HEK293 (cell line): ENCODE measurements at regions not wholly inside any gene's neighbourhood (a gene's known extent, or its start where the extent isn't known, plus 50 kb on each side); places are given as distances from the start of the nearest gene placed in this dataset.
"Not testable (repeated sequence)": the region's sequence is repeated elsewhere in the genome, so short reads cannot be mapped to it uniquely, and the experiment has no call there.

Experiments
- CTCF ChIA-PET: fragments of 350-600 bp; formaldehyde crosslinking; extraction: SDS; loops from one replicate; lab custom pipeline; 2021; ENCODE audit warnings: antibody characterized with exemption; lab: Yijun Ruan, JAX
- POLR2A ChIA-PET: fragments of 300-600 bp; formaldehyde crosslinking; extraction: SDS; loops from one replicate; lab custom pipeline; 2020; ENCODE audit warnings: antibody characterized with exemption, inconsistent platforms; lab: Yijun Ruan, JAX
- H3K27ac ChIP-seq: fragments of 200-500 bp; sonication (Bioruptor generic); 2 replicates; pipeline ENCODE4 v1.5.1; 2014; ENCODE audit warnings: low read depth, low read length, control low read depth, inconsistent platforms; ENCODE audit errors: extremely low read depth
- H3K36me3 ChIP-seq, 2 experiments: fragments of 200-500 bp in 1 of 2; sonication (Bioruptor generic) in 1 of 2; 1 replicate in 1 of 2; 2 replicates in 1 of 2; pipeline ENCODE4 v1.5.1; 2014 to 2017; ENCODE audit warnings: inconsistent platforms in 2 of 2, low read length in 2 of 2; ENCODE audit not compliant: control insufficient read depth in 2 of 2, insufficient read depth in 1 of 2
- H3K4me1 ChIP-seq: fragments of 200-500 bp; sonication (Bioruptor generic); 2 replicates; pipeline ENCODE4 v1.5.1; 2014; ENCODE audit warnings: mild to moderate bottlenecking, low read length, inconsistent platforms; ENCODE audit not compliant: control insufficient read depth, insufficient read depth
- H3K4me3 ChIP-seq: 2 replicates; pipeline ENCODE4 v1.5.1; 2011; ENCODE audit warnings: low read depth, mild to moderate bottlenecking, control low read depth, low read length, moderate library complexity
- H3K9me3 ChIP-seq: fragments of 200-500 bp; sonication (Bioruptor generic); 2 replicates; pipeline ENCODE4 v1.5.1; 2014; ENCODE audit warnings: low read depth, low read length, inconsistent platforms; ENCODE audit not compliant: control insufficient read depth, insufficient read depth
- GLI4 ChIP-seq: fragments of 450-650 bp; formaldehyde crosslinking; IDR thresholded peaks from 2 replicates; pipeline ENCODE4 v1.5.1; 2016; ENCODE audit warnings: missing biosample characterization, missing genetic modification characterization
- HOXD13 ChIP-seq: sonication (generic); formaldehyde crosslinking; IDR thresholded peaks from 2 replicates; pipeline ENCODE4 v1.8.0; 2022; ENCODE audit warnings: missing genetic modification reagents, borderline replicate concordance
- WT1 ChIP-seq: fragments of 450-650 bp; formaldehyde crosslinking; IDR thresholded peaks from 2 replicates; pipeline ENCODE4 v1.5.1; 2016; ENCODE audit warnings: missing biosample characterization, missing genetic modification characterization
- ZBTB48 ChIP-seq: fragments of 450-650 bp; formaldehyde crosslinking; IDR thresholded peaks from 2 replicates; pipeline ENCODE4 v1.5.1; 2016; ENCODE audit warnings: missing biosample characterization, missing genetic modification characterization
- ZBTB8A ChIP-seq: fragments of 450-650 bp; formaldehyde crosslinking; IDR thresholded peaks from 2 replicates; pipeline ENCODE4 v1.5.1; 2016; ENCODE audit warnings: missing biosample characterization, missing genetic modification characterization
- ZEB2 ChIP-seq: fragments of 450-650 bp; formaldehyde crosslinking; IDR thresholded peaks from 2 replicates; pipeline ENCODE4 v1.5.1; 2016; ENCODE audit warnings: missing biosample characterization, missing genetic modification characterization
- ZNF121 ChIP-seq: fragments of 450-650 bp; formaldehyde crosslinking; IDR thresholded peaks from 2 replicates; pipeline ENCODE4 v1.5.1; 2016; ENCODE audit warnings: missing biosample characterization, missing genetic modification characterization
- ZNF169 ChIP-seq: fragments of 450-650 bp; formaldehyde crosslinking; IDR thresholded peaks from 2 replicates; pipeline ENCODE4 v1.5.1; 2016; ENCODE audit warnings: missing biosample characterization, missing genetic modification characterization
- ZNF391 ChIP-seq: fragments of 450-650 bp; formaldehyde crosslinking; IDR thresholded peaks from 2 replicates; pipeline ENCODE4 v1.5.1; 2016; ENCODE audit warnings: low read depth, missing biosample characterization, missing genetic modification characterization, borderline replicate concordance
- ZNF416 ChIP-seq: fragments of 450-650 bp; formaldehyde crosslinking; IDR thresholded peaks from 2 replicates; pipeline ENCODE4 v1.5.1; 2016; ENCODE audit warnings: missing biosample characterization, missing genetic modification characterization
- ZNF426 ChIP-seq: fragments of 450-650 bp; formaldehyde crosslinking; IDR thresholded peaks from 2 replicates; pipeline ENCODE4 v1.5.1; 2017; ENCODE audit warnings: missing biosample characterization, missing genetic modification characterization, mild to moderate bottlenecking, inconsistent platforms, moderate library complexity
- ZNF555 ChIP-seq: fragments of 450-650 bp; formaldehyde crosslinking; conservative IDR thresholded peaks from 2 replicates; pipeline ENCODE4 v1.5.1; 2017; ENCODE audit warnings: missing biosample characterization, mild to moderate bottlenecking, missing genetic modification characterization, inconsistent platforms
- ZNF626 ChIP-seq: fragments of 450-650 bp; sonication (Bioruptor Pico); formaldehyde crosslinking; IDR thresholded peaks from 2 replicates; pipeline ENCODE4 v1.5.1; 2018; ENCODE audit warnings: missing biosample characterization, missing genetic modification characterization, inconsistent platforms
- ZNF830 ChIP-seq: fragments of 450-650 bp; IDR thresholded peaks from 2 replicates; pipeline ENCODE4 v1.5.0; 2018; ENCODE audit warnings: missing biosample characterization, missing genetic modification characterization, low read depth, mild to moderate bottlenecking, moderate library complexity
- ZSCAN30 ChIP-seq: fragments of 450-650 bp; IDR thresholded peaks from 2 replicates; pipeline ENCODE4 v1.5.1; 2018; ENCODE audit warnings: missing biosample characterization, mild to moderate bottlenecking, missing genetic modification characterization, moderate library complexity
- ZXDB ChIP-seq: fragments of 450-650 bp; formaldehyde crosslinking; IDR thresholded peaks from 2 replicates; pipeline ENCODE4 v1.5.1; 2016; ENCODE audit warnings: missing biosample characterization, missing genetic modification characterization
- TF ChIP-seq, protein P1 (sequence below): fragments of 450-650 bp; formaldehyde crosslinking; IDR thresholded peaks from 2 replicates; pipeline ENCODE4 v1.5.1; 2016; ENCODE audit warnings: missing biosample characterization, missing genetic modification characterization, low read depth
- TF ChIP-seq, protein P2 (sequence below): IDR thresholded peaks from 2 replicates; pipeline ENCODE4 v1.6.1; 2011; ENCODE audit warnings: mild to moderate bottlenecking, low read depth, low read length, borderline replicate concordance
- TF ChIP-seq, protein P3 (sequence below): fragments of 450-650 bp; formaldehyde crosslinking; IDR thresholded peaks from 2 replicates; pipeline ENCODE4 v1.5.1; 2017; ENCODE audit warnings: missing biosample characterization, missing genetic modification characterization
- TF ChIP-seq, protein P4 (sequence below): fragments of 450-650 bp; formaldehyde crosslinking; optimal IDR thresholded peaks from 2 replicates; pipeline ENCODE3; 2016; ENCODE audit warnings: missing biosample characterization, mild to moderate bottlenecking, missing genetic modification characterization

DNA sequence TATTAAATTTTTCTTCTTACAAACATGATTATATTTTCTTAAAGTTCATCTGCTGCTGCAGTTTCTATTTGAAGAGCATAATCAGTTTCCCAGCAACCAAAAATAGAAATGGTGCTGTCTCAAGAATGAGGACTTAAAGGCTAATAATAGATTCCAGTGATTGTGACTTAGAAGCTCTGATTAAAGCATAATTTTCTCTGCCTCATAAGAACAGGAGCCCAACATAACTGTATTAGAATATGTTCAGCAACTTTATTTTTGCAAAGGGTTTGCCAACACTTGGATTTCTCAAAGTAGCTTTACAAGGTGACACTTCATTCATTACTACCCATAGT, 227.9 kb downstream of the SPATA31A1 start:
- H3K36me3 ChIP-seq, CTCF ChIA-PET, POLR2A ChIA-PET, H3K9me3 ChIP-seq, H3K27ac ChIP-seq, H3K4me1 ChIP-seq, H3K4me3 ChIP-seq: not testable (repeated sequence)

DNA sequence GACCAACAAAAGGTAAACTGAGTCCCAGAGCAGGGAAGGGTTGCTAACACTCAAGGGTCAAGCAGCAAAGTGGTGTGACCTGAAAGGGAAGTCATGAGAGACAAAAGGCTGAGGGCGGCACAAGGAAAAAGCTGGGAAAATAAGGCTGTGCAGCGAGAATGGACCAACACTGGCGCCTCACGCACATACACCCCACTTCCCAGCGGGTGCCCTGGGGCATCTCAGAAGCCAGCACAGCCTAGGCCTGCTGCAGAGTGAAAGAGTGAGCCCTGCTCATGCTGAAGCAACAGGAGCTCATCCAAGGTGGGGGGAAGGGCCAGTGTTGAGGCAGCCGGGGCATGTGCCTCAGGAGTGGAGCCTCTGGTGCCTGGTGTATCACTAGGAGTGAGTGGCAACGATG, 229.8 kb downstream of the SPATA31A1 start:
- H3K36me3 ChIP-seq, POLR2A ChIA-PET, H3K4me1 ChIP-seq, H3K27ac ChIP-seq, CTCF ChIA-PET, H3K4me3 ChIP-seq, H3K9me3 ChIP-seq: not testable (repeated sequence)

DNA sequence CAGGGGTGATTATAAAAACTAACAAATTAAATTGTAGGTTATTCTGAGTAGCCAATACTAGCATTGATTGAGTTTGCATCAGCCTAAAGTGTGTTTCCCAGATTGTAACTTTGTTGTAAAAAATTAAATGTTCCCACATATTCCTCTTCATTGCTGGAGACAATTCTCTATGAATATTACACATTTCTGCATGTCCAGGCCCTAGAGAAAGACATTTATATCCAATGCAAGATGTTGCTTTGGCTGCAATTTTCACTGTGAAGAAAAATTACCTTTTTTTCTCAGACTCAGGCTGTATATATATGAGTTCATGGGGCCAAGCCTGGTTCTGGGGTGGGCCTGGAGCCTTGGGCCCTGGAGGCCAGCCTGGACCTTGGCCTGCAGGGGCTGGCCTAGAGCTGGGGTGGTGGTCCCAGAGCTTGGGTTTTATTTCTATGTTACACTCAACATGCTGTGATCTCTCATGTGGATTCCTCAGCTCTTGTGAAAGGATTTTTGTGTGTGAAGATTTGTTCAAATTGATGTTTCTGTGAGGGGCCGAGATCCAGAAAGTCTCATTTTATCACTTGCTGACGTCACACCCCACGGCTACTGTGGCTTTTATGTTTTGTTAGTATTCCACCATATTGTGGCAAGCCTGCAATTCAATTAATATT, 232.5 kb downstream of the SPATA31A1 start:
- ChIA-PET POLR2A (no interaction called here), CTCF (no interaction called here)
- Histone ChIP-seq H3K27ac (no peak overlapping the region), H3K4me3 (no peak overlapping the region), H3K36me3 (no peaks in the 10 kb centered on the region), H3K9me3 (no peaks in the 10 kb centered on the region), H3K4me1 (no peaks in the 10 kb centered on the region)
- TF ChIP-seq ZNF555 (tag by site-specific recombination), result no peak
- TF ChIP-seq ZNF121 (tag by site-specific recombination), result no peak
- TF ChIP-seq, protein P1, sequence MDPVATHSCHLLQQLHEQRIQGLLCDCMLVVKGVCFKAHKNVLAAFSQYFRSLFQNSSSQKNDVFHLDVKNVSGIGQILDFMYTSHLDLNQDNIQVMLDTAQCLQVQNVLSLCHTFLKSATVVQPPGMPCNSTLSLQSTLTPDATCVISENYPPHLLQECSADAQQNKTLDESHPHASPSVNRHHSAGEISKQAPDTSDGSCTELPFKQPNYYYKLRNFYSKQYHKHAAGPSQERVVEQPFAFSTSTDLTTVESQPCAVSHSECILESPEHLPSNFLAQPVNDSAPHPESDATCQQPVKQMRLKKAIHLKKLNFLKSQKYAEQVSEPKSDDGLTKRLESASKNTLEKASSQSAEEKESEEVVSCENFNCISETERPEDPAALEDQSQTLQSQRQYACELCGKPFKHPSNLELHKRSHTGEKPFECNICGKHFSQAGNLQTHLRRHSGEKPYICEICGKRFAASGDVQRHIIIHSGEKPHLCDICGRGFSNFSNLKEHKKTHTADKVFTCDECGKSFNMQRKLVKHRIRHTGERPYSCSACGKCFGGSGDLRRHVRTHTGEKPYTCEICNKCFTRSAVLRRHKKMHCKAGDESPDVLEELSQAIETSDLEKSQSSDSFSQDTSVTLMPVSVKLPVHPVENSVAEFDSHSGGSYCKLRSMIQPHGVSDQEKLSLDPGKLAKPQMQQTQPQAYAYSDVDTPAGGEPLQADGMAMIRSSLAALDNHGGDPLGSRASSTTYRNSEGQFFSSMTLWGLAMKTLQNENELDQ (tag by site-specific recombination), result no peak
- no peak for TF ChIP-seq ZNF426 (tag by site-specific recombination)
- no peak for TF ChIP-seq ZNF416 (tag by site-specific recombination)
- no peak for TF ChIP-seq ZNF830 (tag by site-specific recombination)
- TF ChIP-seq, protein P2, sequence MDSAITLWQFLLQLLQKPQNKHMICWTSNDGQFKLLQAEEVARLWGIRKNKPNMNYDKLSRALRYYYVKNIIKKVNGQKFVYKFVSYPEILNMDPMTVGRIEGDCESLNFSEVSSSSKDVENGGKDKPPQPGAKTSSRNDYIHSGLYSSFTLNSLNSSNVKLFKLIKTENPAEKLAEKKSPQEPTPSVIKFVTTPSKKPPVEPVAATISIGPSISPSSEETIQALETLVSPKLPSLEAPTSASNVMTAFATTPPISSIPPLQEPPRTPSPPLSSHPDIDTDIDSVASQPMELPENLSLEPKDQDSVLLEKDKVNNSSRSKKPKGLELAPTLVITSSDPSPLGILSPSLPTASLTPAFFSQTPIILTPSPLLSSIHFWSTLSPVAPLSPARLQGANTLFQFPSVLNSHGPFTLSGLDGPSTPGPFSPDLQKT, result no peak
- no peak for TF ChIP-seq ZXDB (tag by site-specific recombination)
- no peak for TF ChIP-seq ZSCAN30 (tag by site-specific recombination)
- no peak for TF ChIP-seq ZNF169
- no peak for TF ChIP-seq GLI4 (tag by site-specific recombination)
- TF ChIP-seq ZNF391 (tag by site-specific recombination), result no peak
- TF ChIP-seq ZBTB48 (tag by site-specific recombination), result no peak
- no peak for TF ChIP-seq WT1 (tag by site-specific recombination)
- no peak for TF ChIP-seq ZNF626 (tag by site-specific recombination)

DNA sequence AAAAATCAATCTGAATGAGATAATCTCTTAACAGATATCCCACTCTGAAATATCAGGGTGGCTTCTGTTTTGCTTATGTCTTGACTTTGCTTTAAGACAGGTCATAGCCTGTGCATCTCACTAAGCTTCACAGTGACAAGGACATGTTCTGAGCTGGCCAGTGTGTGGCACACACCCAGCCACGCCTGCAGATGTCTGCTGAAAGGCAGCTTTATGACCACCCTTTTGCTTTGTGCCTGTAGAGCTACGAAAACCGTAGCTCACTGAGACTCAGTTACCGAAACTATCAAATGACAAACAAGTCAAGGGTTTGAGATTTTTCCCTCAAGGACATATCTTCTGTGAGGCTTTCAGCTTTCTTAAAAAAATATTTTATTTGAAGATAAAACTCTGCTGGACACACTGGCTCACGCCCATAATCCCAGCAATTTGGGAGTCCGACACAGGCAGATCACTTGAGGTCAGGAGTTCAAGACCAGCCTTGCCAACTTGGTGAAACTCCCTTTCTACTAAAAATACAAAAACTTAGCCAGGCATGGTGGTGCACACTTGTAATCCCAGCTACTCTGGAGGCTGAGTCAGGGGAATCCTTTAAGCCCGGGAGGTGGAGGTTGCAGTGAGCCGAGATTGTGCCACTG, 233.2 kb downstream of the SPATA31A1 start:
- Histone ChIP-seq H3K9me3 (no peaks in the 10 kb centered on the region), H3K36me3 (no peaks in the 10 kb centered on the region), H3K27ac (no peak overlapping the region), H3K4me3 (no peak overlapping the region), H3K4me1 (no peaks in the 10 kb centered on the region)
- POLR2A ChIA-PET, result no interaction called here
- CTCF ChIA-PET, result no interaction called here
- TF ChIP-seq HOXD13 (CRISPR knock-in tag) (no peak), ZEB2 (no peak), ZBTB8A (tag by site-specific recombination) (no peak)
- TF ChIP-seq, protein P3, sequence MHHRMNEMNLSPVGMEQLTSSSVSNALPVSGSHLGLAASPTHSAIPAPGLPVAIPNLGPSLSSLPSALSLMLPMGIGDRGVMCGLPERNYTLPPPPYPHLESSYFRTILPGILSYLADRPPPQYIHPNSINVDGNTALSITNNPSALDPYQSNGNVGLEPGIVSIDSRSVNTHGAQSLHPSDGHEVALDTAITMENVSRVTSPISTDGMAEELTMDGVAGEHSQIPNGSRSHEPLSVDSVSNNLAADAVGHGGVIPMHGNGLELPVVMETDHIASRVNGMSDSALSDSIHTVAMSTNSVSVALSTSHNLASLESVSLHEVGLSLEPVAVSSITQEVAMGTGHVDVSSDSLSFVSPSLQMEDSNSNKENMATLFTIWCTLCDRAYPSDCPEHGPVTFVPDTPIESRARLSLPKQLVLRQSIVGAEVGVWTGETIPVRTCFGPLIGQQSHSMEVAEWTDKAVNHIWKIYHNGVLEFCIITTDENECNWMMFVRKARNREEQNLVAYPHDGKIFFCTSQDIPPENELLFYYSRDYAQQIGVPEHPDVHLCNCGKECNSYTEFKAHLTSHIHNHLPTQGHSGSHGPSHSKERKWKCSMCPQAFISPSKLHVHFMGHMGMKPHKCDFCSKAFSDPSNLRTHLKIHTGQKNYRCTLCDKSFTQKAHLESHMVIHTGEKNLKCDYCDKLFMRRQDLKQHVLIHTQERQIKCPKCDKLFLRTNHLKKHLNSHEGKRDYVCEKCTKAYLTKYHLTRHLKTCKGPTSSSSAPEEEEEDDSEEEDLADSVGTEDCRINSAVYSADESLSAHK (tag by site-specific recombination), result no peak
- TF ChIP-seq, protein P4, sequence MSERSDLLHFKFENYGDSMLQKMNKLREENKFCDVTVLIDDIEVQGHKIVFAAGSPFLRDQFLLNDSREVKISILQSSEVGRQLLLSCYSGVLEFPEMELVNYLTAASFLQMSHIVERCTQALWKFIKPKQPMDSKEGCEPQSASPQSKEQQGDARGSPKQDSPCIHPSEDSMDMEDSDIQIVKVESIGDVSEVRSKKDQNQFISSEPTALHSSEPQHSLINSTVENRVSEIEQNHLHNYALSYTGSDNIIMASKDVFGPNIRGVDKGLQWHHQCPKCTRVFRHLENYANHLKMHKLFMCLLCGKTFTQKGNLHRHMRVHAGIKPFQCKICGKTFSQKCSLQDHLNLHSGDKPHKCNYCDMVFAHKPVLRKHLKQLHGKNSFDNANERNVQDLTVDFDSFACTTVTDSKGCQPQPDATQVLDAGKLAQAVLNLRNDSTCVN (tag by site-specific recombination), result no peak
